H1 (cell line): ENCODE measurements at regions not wholly inside any gene's neighbourhood (a gene's known extent, or its start where the extent isn't known, plus 50 kb on each side); places are given as distances from the start of the nearest gene placed in this dataset.

Source experiments
- CTCF ChIA-PET: fragments of 300-600 bp; sonication (Branson Sonifier 250); formaldehyde crosslinking; loops from one replicate; lab custom pipeline; 2021; ENCODE audit not compliant: partially characterized antibody; lab: Charles Lee
- POLR2A ChIA-PET: fragments of 300-600 bp; sonication (Branson Sonifier 250); formaldehyde crosslinking; loops from one replicate; lab custom pipeline; 2021; ENCODE audit warnings: inconsistent platforms; ENCODE audit not compliant: partially characterized antibody; lab: Charles Lee
- DNase-seq, 2 experiments: peaks; one replicate each; pipeline versions ENCODE4 v3.0.0 to v3.0.0-alpha.2; 2010 to 2022; ENCODE audit warnings: low spot score in 2 of 2, low read depth in 1 of 2, mixed read lengths in 1 of 2
- FAIRE-seq: peaks from 2 replicates; lab custom pipeline; 2011; peaks lifted over from hg19 to GRCh38; lab: Jason Lieb, UNC
- H2AFZ ChIP-seq: 2 replicates; pipeline ENCODE4 v1.8.1; 2012; ENCODE audit warnings: low read length, inconsistent platforms
- H2AK5ac ChIP-seq: 2 replicates; pipeline ENCODE4 v1.6.1; 2013; ENCODE audit warnings: low read depth, low read length
- H2BK120ac ChIP-seq: replicated peaks from 2 replicates; pipeline ENCODE3; 2013; ENCODE audit warnings: low read depth, low read length, inconsistent platforms
- H2BK12ac ChIP-seq: 2 replicates; pipeline ENCODE4 v1.6.1; 2013; ENCODE audit warnings: low read depth, low read length
- H2BK15ac ChIP-seq: 2 replicates; pipeline ENCODE4 v1.6.1; 2013; ENCODE audit warnings: low read length
- H2BK20ac ChIP-seq: 2 replicates; pipeline ENCODE4 v1.6.1; 2013; ENCODE audit warnings: low read length
- H2BK5ac ChIP-seq: 2 replicates; pipeline ENCODE4 v1.6.1; 2013; ENCODE audit warnings: low read depth, low read length
- H3K14ac ChIP-seq: 2 replicates; pipeline ENCODE4 v1.6.1; 2013; ENCODE audit warnings: inconsistent platforms; ENCODE audit not compliant: insufficient read length
- H3K18ac ChIP-seq: 2 replicates; pipeline ENCODE4 v1.6.1; 2013; ENCODE audit warnings: low read length; ENCODE audit errors: extremely low read depth
- H3K23ac ChIP-seq: 2 replicates; pipeline ENCODE4 v1.6.1; 2013; ENCODE audit warnings: inconsistent platforms; ENCODE audit not compliant: insufficient read length
- H3K23me2 ChIP-seq: 2 replicates; pipeline ENCODE4 v1.6.1; 2013; ENCODE audit warnings: low read depth, low read length
- H3K27ac ChIP-seq: 2 replicates; pipeline ENCODE4 v1.6.1; 2011; ENCODE audit warnings: low read depth, low read length, inconsistent platforms
- H3K27me3 ChIP-seq, 4 experiments: replicated peaks in 1 of 4; 1 replicate in 1 of 4; 2 replicates in 3 of 4; pipeline versions ENCODE4 v1.6.1 to v1.8.1; 2011 to 2013; ENCODE audit warnings: low read length in 3 of 4, mild to moderate bottlenecking in 3 of 4, inconsistent platforms in 2 of 4, mixed read lengths in 2 of 4, moderate library complexity in 1 of 4; ENCODE audit not compliant: control insufficient read depth in 3 of 4, insufficient read depth in 3 of 4; ENCODE audit errors: extremely low read depth in 1 of 4
- H3K36me3 ChIP-seq, 4 experiments: 2 replicates each; pipeline versions ENCODE4 v1.6.1 to v1.8.1; 2011 to 2013; ENCODE audit warnings: mild to moderate bottlenecking in 4 of 4, low read length in 3 of 4, moderate library complexity in 2 of 4, control low read depth in 1 of 4, inconsistent platforms in 1 of 4; ENCODE audit not compliant: insufficient read depth in 4 of 4, control insufficient read depth in 2 of 4
- H3K4ac ChIP-seq: replicated peaks from 2 replicates; pipeline ENCODE3; 2013; ENCODE audit warnings: low read length, low read depth, mixed read lengths, inconsistent platforms; ENCODE audit not compliant: insufficient read length
- H3K4me1 ChIP-seq, 4 experiments: replicated peaks in 1 of 4; 1 replicate in 1 of 4; 2 replicates in 3 of 4; pipeline versions ENCODE4 v1.6.1 to v1.8.1; 2011 to 2013; ENCODE audit warnings: low read length in 3 of 4, inconsistent platforms in 2 of 4, mixed read lengths in 1 of 4; ENCODE audit not compliant: insufficient read depth in 4 of 4, control insufficient read depth in 3 of 4
- H3K4me2 ChIP-seq, 2 experiments: 2 replicates each; pipeline versions ENCODE4 v1.6.1 to v1.8.1; 2011 to 2013; ENCODE audit warnings: low read depth in 2 of 2, low read length in 2 of 2, control low read depth in 1 of 2, inconsistent platforms in 1 of 2, mild to moderate bottlenecking in 1 of 2; ENCODE audit not compliant: insufficient read depth in 1 of 2
- H3K4me3 ChIP-seq, 4 experiments: fragments of 200-600, 300-600 bp in 1 of 4; sonication (generic), shearing (Covaris generic), sonication (Bioruptor Twin) in 1 of 4; 2 replicates each; pipeline versions ENCODE4 v1.5.1 to v1.8.1; 2011 to 2016; ENCODE audit warnings: low read length in 4 of 4, low read depth in 3 of 4, control low read depth in 2 of 4, inconsistent platforms in 2 of 4, mild to moderate bottlenecking in 2 of 4, mixed read lengths in 1 of 4, moderate library complexity in 1 of 4; ENCODE audit not compliant: insufficient read depth in 2 of 4; ENCODE audit errors: extremely low read depth in 1 of 4
- H3K56ac ChIP-seq: replicated peaks from 2 replicates; pipeline ENCODE3; 2013; ENCODE audit warnings: low read depth, mild to moderate bottlenecking, mixed read lengths, low read length, inconsistent platforms; ENCODE audit not compliant: insufficient read length
- H3K79me1 ChIP-seq: 2 replicates; pipeline ENCODE4 v1.6.1; 2013; ENCODE audit warnings: low read depth, low read length, control low read depth
- H3K79me2 ChIP-seq, 2 experiments: 2 replicates each; pipeline versions ENCODE4 v1.6.1 to v1.8.1; 2012 to 2013; ENCODE audit warnings: low read length in 2 of 2, mild to moderate bottlenecking in 2 of 2, inconsistent platforms in 1 of 2; ENCODE audit not compliant: insufficient read depth in 2 of 2, control insufficient read depth in 1 of 2
- H3K9ac ChIP-seq, 4 experiments: replicated peaks in 1 of 4; 1 replicate in 1 of 4; 2 replicates in 3 of 4; pipeline versions ENCODE4 v1.6.1 to v1.8.1; 2011 to 2013; ENCODE audit warnings: low read depth in 3 of 4, low read length in 3 of 4, control low read depth in 2 of 4, mild to moderate bottlenecking in 2 of 4, moderate library complexity in 2 of 4, inconsistent platforms in 1 of 4; ENCODE audit errors: extremely low read depth in 1 of 4
- H3K9me3 ChIP-seq, 2 experiments: 2 replicates each; pipeline versions ENCODE4 v1.6.1 to v1.8.1; 2012 to 2013; ENCODE audit warnings: mild to moderate bottlenecking in 2 of 2, moderate library complexity in 2 of 2, control low read depth in 1 of 2, inconsistent platforms in 1 of 2, low read depth in 1 of 2, low read length in 1 of 2, mixed read lengths in 1 of 2; ENCODE audit not compliant: insufficient read depth in 2 of 2
- H4K20me1 ChIP-seq, 2 experiments: replicated peaks in 1 of 2; 2 replicates each; pipeline versions ENCODE3 to v1.8.1; 2011 to 2013; ENCODE audit warnings: inconsistent platforms in 2 of 2, low read length in 2 of 2, mild to moderate bottlenecking in 1 of 2; ENCODE audit not compliant: insufficient read depth in 2 of 2, control insufficient read depth in 1 of 2
- H4K5ac ChIP-seq: 2 replicates; pipeline ENCODE4 v1.6.1; 2013; ENCODE audit warnings: low read length, low read depth, mixed read lengths, inconsistent platforms; ENCODE audit not compliant: insufficient read length
- H4K8ac ChIP-seq: 2 replicates; pipeline ENCODE4 v1.8.0; 2013; ENCODE audit warnings: mild to moderate bottlenecking, moderate library complexity, low read length, inconsistent platforms; ENCODE audit not compliant: insufficient read depth; ENCODE audit errors: extremely low read depth
- H4K91ac ChIP-seq: replicated peaks from 2 replicates; pipeline ENCODE3; 2013; ENCODE audit warnings: low read length, mixed read lengths, inconsistent platforms; ENCODE audit not compliant: insufficient read length
- ATF2 ChIP-seq: IDR thresholded peaks from 2 replicates; pipeline ENCODE4 v1.6.1; 2012; ENCODE audit warnings: low read length, inconsistent platforms
- BRCA1 ChIP-seq: IDR thresholded peaks from 2 replicates; pipeline ENCODE4 v1.6.1; 2012; ENCODE audit warnings: low read depth, low read length, improper control_type of control experiment
- CBX5 ChIP-seq: fragments of 300-800, 300-1000 bp; sonication (generic); IDR thresholded peaks from 2 replicates; pipeline ENCODE4 v1.7.1; 2016; ENCODE audit warnings: antibody characterized with exemption, low read length, low read depth
- EZH2 ChIP-seq: fragments of 200-600 bp; sonication (generic); IDR thresholded peaks from 2 replicates; pipeline ENCODE4 v1.7.1; 2012; ENCODE audit warnings: low read depth, mild to moderate bottlenecking, moderate library complexity, low read length, inconsistent platforms; ENCODE audit not compliant: severe bottlenecking
- KDM4A ChIP-seq: IDR thresholded peaks from one replicate; pipeline ENCODE4 v1.7.1; 2012; ENCODE audit warnings: low read depth, mild to moderate bottlenecking, moderate library complexity, low read length, inconsistent platforms; ENCODE audit not compliant: severe bottlenecking
- SP1 ChIP-seq: IDR thresholded peaks from 2 replicates; pipeline ENCODE4 v1.6.1; 2011; ENCODE audit warnings: low read depth, low read length
- SP4 ChIP-seq: IDR thresholded peaks from 2 replicates; pipeline ENCODE4 v1.6.1; 2012; ENCODE audit warnings: low read length, inconsistent platforms

- TF ChIP-seq SP1: no peak
- TF ChIP-seq, all 59 proteins: peak for 0
Observed at GRCh38 chr6:94494500-94494899, 1075.1 kb upstream of the EPHA7 start (continued).

- Histone ChIP-seq H3K79me2 (no peaks in the 10 kb centered on the region), H3K18ac (no peak overlapping the region), H3K4me2 (no peak overlapping the region), H4K20me1 (no peaks in the 10 kb centered on the region), H3K9ac (no peak overlapping the region), H3K4ac (no peak overlapping the region), H3K9me3 (no peaks in the 10 kb centered on the region), H2AK5ac (no peak overlapping the region), H2BK20ac (no peak overlapping the region), H2BK120ac (no peak overlapping the region), H3K23ac (no peak overlapping the region), H2AFZ (no peak overlapping the region), H2BK12ac (no peak overlapping the region), H3K56ac (no peak overlapping the region), H3K27ac (no peak overlapping the region), H4K91ac (no peak overlapping the region), H2BK5ac (no peak overlapping the region), H3K79me1 (no peaks in the 10 kb centered on the region), H3K4me3 (no peak overlapping the region), H3K27me3 (no peaks in the 10 kb centered on the region), H3K23me2 (no peaks in the 10 kb centered on the region), H4K5ac (no peak overlapping the region), H3K14ac (no peak overlapping the region), H3K4me1 (no peaks in the 10 kb centered on the region), H2BK15ac (no peak overlapping the region), H3K36me3 (no peaks in the 10 kb centered on the region), H4K8ac (no peak overlapping the region)
- TF ChIP-seq KDM4A: no peak
- TF ChIP-seq SP4: no peak
- TF ChIP-seq CBX5: no peak
- no peak for TF ChIP-seq BRCA1
- TF ChIP-seq EZH2: no peak
- TF ChIP-seq ATF2: no peak
- DNase-seq: no peak
- ChIA-PET POLR2A (no interaction called here), CTCF (interaction anchor here (0.6 kb wide), 1 partner anchor 116 kb away, joined by 3 read pairs; no protein-coding TSS in a partner anchor)
- no peak for FAIRE-seq
Observed at GRCh38 chr6:94487371-94487770, 1068.0 kb upstream of the EPHA7 start.
